Activated CD4-positive, alpha-beta T cell treated with anti-CD3 and anti-CD28 coated beads for 48 hours (primary cell): ENCODE measurements at regions not wholly inside any gene's neighbourhood (a gene's known extent, or its start where the extent isn't known, plus 50 kb on each side); places are given as distances from the start of the nearest gene placed in this dataset.
"Not testable (repeated sequence)": the region's sequence is repeated elsewhere in the genome, so short reads cannot be mapped to it uniquely, and the experiment has no call there.

Source experiments
- DNase-seq: peaks from one replicate; pipeline ENCODE4 v3.0.0-alpha.2; 2020

- no peak for DNase-seq
Observed at GRCh38 chr16:51839727-51840462, 688.8 kb upstream of the SALL1 start.

- no peak for DNase-seq
Observed at GRCh38 chr16:51834794-51835193, 683.7 kb upstream of the SALL1 start.

- no peak for DNase-seq
Observed at GRCh38 chr16:51834133-51834532, 683.1 kb upstream of the SALL1 start.

- DNase-seq, result no peak
Observed at GRCh38 chr16:51831595-51832367, 680.7 kb upstream of the SALL1 start.

- not testable (repeated sequence) for DNase-seq
Observed at GRCh38 chr16:51831034-51831433, 680.0 kb upstream of the SALL1 start.

- no peak for DNase-seq
Observed at GRCh38 chr16:51825779-51826178, 674.7 kb upstream of the SALL1 start.

- no peak for DNase-seq
Observed at GRCh38 chr16:51822471-51822870, 671.4 kb upstream of the SALL1 start.

GRCh38 chr16:51821527-51821926, 670.5 kb upstream of the SALL1 start:
- no peak for DNase-seq

GRCh38 chr16:51820176-51820575, 669.1 kb upstream of the SALL1 start:
- no peak for DNase-seq

GRCh38 chr16:51818342-51818944, 667.4 kb upstream of the SALL1 start:
- DNase-seq, result peak; percentile 48

GRCh38 chr16:51816929-51817328, 665.9 kb upstream of the SALL1 start:
- no peak for DNase-seq

- DNase-seq, result no peak
Observed at GRCh38 chr16:51815523-51815922, 664.5 kb upstream of the SALL1 start.

- DNase-seq, result no peak
Observed at GRCh38 chr16:51814617-51815016, 663.5 kb upstream of the SALL1 start.

- no peak for DNase-seq
Observed at GRCh38 chr16:51813609-51814008, 662.5 kb upstream of the SALL1 start.

GRCh38 chr16:51812945-51813344, 661.9 kb upstream of the SALL1 start:
- DNase-seq, result no peak

GRCh38 chr16:51807551-51807950, 656.5 kb upstream of the SALL1 start:
- DNase-seq, result no peak

- DNase-seq, result no peak
Observed at GRCh38 chr16:51801635-51802034, 650.6 kb upstream of the SALL1 start.

GRCh38 chr16:51797669-51798259, 646.7 kb upstream of the SALL1 start:
- no peak for DNase-seq

GRCh38 chr16:51779240-51779639, 628.2 kb upstream of the SALL1 start:
- no peak for DNase-seq

- no peak for DNase-seq
Observed at GRCh38 chr16:51773071-51773890, 622.2 kb upstream of the SALL1 start.

- DNase-seq, result no peak
Observed at GRCh38 chr16:51766739-51767138, 615.7 kb upstream of the SALL1 start.

GRCh38 chr16:51763072-51763661, 612.1 kb upstream of the SALL1 start:
- no peak for DNase-seq
